ENCODE measurements at regions not wholly inside any gene's neighbourhood (a gene's known extent, or its start where the extent isn't known, plus 50 kb on each side); places are given as distances from the start of the nearest gene placed in this dataset.
"Not testable (repeated sequence)": the region's sequence is repeated elsewhere in the genome, so short reads cannot be mapped to it uniquely, and the experiment has no call there.

GRCh38 chr14:104481323-104481722 is 98.2 kb upstream of the C14orf180 start:
- CTCF ChIA-PET = no interaction called here
- Histone ChIP-seq H3K9ac (no peak overlapping the region), H3K27me3 (ENCODE audit: insufficient read depth) (no peaks in the 10 kb centered on the region), H2AFZ (ENCODE audit: low read depth) (no peak overlapping the region), H3K4me2 (no peak overlapping the region), H3K4me3 (ENCODE audit: low read depth in 2 of 2, low read length in 1 of 2) (no peak overlapping the region), H3K36me3 (replicated peaks in 1 of 2; ENCODE audit: control insufficient read depth in 1 of 2, insufficient read depth in 2 of 2, low read length in 1 of 2) (no peaks in the 10 kb centered on the region), H3K9me3 (no peaks in the 10 kb centered on the region), H3F3A (replicated peaks; ENCODE audit: insufficient read depth) (no peaks in the 10 kb centered on the region), H3K27ac (ENCODE audit: low read depth in 2 of 2, low read length in 1 of 2) (no peak overlapping the region), H3K9me2 (no peaks in the 10 kb centered on the region), H3K79me2 (ENCODE audit: insufficient read depth) (no peaks in the 10 kb centered on the region), H3K4me1 (ENCODE audit: control insufficient read depth in 1 of 2, insufficient read depth in 2 of 2, low read depth in 1 of 2, low read length in 1 of 2) (peaks cover 0 to 8% of the 10 kb centered on the region in 2 experiments; a peak in 1 of 4 replicates), H4K20me1 (ENCODE audit: insufficient read depth) (no peaks in the 10 kb centered on the region)
- 45% methylated on average over 10 of the region's 10 CpGs for WGBS (ENCODE audit: low lambda C conversion rate)
- TF ChIP-seq GATA2 (CRISPR knock-in tag; IDR thresholded peaks at IDR 0.05) (no peak), NFIC (IDR thresholded peaks at IDR 0.05; ENCODE audit: borderline replicate concordance) (no peak), PBX3 (IDR thresholded peaks at IDR 0.05) (no peak), GABPA (IDR thresholded peaks at IDR 0.05; ENCODE audit: low read depth) (no peak), SMC3 (IDR thresholded peaks at IDR 0.05; ENCODE audit: low read depth, low read length) (no peak), CTCF (IDR thresholded peaks at IDR 0.05) (no peak), EP300 (IDR thresholded peaks at IDR 0.05; ENCODE audit: borderline replicate concordance in 1 of 2, low read depth in 1 of 2, low read length in 1 of 2) (no peak), CHD2 (IDR thresholded peaks at IDR 0.05; ENCODE audit: low read length, partially characterized antibody) (no peak), EZH2phosphoT487 (IDR thresholded peaks at IDR 0.05; ENCODE audit: borderline replicate concordance, low read depth) (no peak), RAD21 (IDR thresholded peaks at IDR 0.05; ENCODE audit: low read length) (no peak), FOXM1 (IDR thresholded peaks at IDR 0.05; ENCODE audit: low read depth) (no peak), FOXJ3 (CRISPR knock-in tag; IDR thresholded peaks at IDR 0.05) (no peak), USF2 (IDR thresholded peaks at IDR 0.05; ENCODE audit: borderline replicate concordance, low read depth, low read length) (no peak), MEF2A (IDR thresholded peaks at IDR 0.05; ENCODE audit: borderline replicate concordance, low read depth) (no peak), TEAD4 (IDR thresholded peaks at IDR 0.05; ENCODE audit: borderline replicate concordance, insufficient read depth) (no peak), MAX (IDR thresholded peaks at IDR 0.05; ENCODE audit: low read depth) (no peak), FOSL2 (IDR thresholded peaks at IDR 0.05; ENCODE audit: borderline replicate concordance, low read depth) (no peak), SIN3A (IDR thresholded peaks at IDR 0.05; ENCODE audit: borderline replicate concordance, low read depth, low read length) (no peak), ELF1 (IDR thresholded peaks at IDR 0.05) (no peak)
- TF ChIP-seq, protein P1, sequence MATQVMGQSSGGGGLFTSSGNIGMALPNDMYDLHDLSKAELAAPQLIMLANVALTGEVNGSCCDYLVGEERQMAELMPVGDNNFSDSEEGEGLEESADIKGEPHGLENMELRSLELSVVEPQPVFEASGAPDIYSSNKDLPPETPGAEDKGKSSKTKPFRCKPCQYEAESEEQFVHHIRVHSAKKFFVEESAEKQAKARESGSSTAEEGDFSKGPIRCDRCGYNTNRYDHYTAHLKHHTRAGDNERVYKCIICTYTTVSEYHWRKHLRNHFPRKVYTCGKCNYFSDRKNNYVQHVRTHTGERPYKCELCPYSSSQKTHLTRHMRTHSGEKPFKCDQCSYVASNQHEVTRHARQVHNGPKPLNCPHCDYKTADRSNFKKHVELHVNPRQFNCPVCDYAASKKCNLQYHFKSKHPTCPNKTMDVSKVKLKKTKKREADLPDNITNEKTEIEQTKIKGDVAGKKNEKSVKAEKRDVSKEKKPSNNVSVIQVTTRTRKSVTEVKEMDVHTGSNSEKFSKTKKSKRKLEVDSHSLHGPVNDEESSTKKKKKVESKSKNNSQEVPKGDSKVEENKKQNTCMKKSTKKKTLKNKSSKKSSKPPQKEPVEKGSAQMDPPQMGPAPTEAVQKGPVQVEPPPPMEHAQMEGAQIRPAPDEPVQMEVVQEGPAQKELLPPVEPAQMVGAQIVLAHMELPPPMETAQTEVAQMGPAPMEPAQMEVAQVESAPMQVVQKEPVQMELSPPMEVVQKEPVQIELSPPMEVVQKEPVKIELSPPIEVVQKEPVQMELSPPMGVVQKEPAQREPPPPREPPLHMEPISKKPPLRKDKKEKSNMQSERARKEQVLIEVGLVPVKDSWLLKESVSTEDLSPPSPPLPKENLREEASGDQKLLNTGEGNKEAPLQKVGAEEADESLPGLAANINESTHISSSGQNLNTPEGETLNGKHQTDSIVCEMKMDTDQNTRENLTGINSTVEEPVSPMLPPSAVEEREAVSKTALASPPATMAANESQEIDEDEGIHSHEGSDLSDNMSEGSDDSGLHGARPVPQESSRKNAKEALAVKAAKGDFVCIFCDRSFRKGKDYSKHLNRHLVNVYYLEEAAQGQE (IDR thresholded peaks at IDR 0.05; ENCODE audit: low read depth, low read length) = no peak
- no peak for DNase-seq
- POLR2A ChIA-PET = no interaction called here

DNA sequence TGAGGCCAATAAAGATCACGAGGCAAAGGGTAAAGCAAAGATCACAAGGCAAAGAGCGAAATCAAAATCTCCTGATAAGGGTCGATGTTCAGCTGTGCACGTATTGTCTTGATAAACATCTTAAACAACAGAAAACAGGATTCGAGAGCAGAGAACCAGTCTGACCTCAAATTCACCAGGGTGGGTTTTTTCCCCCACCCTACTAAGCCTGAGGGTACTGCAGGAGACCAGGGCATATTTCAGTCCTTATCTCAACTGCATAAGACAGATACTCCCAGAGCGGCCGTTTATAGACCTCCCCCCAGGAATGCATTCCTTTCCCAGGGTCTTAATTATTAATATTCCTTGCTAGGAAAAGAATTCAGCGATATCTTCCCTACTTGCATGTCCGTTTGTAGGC is 97.5 kb upstream of the C14orf180 start:
- H3K4me1 ChIP-seq (ENCODE audit: control insufficient read depth in 1 of 2, insufficient read depth in 2 of 2, low read depth in 1 of 2, low read length in 1 of 2); H3K79me2 ChIP-seq (ENCODE audit: insufficient read depth); H3K27ac ChIP-seq (ENCODE audit: low read depth in 2 of 2, low read length in 1 of 2); H3K4me2 ChIP-seq; H3K9me2 ChIP-seq; H3K9ac ChIP-seq; H3K9me3 ChIP-seq; H2AFZ ChIP-seq (ENCODE audit: low read depth); H3K27me3 ChIP-seq (ENCODE audit: insufficient read depth); H3K36me3 ChIP-seq (replicated peaks in 1 of 2; ENCODE audit: control insufficient read depth in 1 of 2, insufficient read depth in 2 of 2, low read length in 1 of 2); H3F3A ChIP-seq (replicated peaks; ENCODE audit: insufficient read depth); H4K20me1 ChIP-seq (ENCODE audit: insufficient read depth); DNase-seq; CTCF ChIA-PET; H3K4me3 ChIP-seq (ENCODE audit: low read depth in 2 of 2, low read length in 1 of 2); POLR2A ChIA-PET: not testable (repeated sequence)
- 25% methylated on average over 9 of the region's 9 CpGs for WGBS (ENCODE audit: low lambda C conversion rate)

Measured in SK-N-SH (cell line).